PC-3 (cell line): ENCODE measurements at regions not wholly inside any gene's neighbourhood (a gene's known extent, or its start where the extent isn't known, plus 50 kb on each side); places are given as distances from the start of the nearest gene placed in this dataset.

Experiments
- ATAC-seq: fragments of 200-7000 bp; cut with Tn5 transposase; 2 replicates; pipeline ENCODE4 v1.9.1; 2020; ENCODE audit warnings: mild to moderate bottlenecking, moderate library complexity
- BruUV-seq: library from RNA; stranded (reverse); fragments of 400-500 nt; replicated peaks from 2 replicates; lab custom pipeline; 2021; lab: Mats Ljungman, UMichigan
- CTCF ChIA-PET: fragments of 300-600 bp; sonication (Branson Sonifier 250); formaldehyde crosslinking; loops from one replicate; lab custom pipeline; 2022; ENCODE audit warnings: antibody characterized with exemption; lab: Charles Lee
- POLR2A ChIA-PET: fragments of 300-600 bp; sonication (Branson Sonifier 250); formaldehyde crosslinking; loops from one replicate; lab custom pipeline; 2022; ENCODE audit warnings: antibody characterized with exemption; ENCODE audit not compliant: unreplicated experiment; lab: Charles Lee
- DNase-seq: peaks from one replicate; pipeline ENCODE4 v3.0.0-alpha.2; 2015
- H2AFZ ChIP-seq: fragments of 300-600 bp; sonication (generic); 2 replicates; pipeline ENCODE4 v1.6.0; 2016; ENCODE audit warnings: antibody characterized with exemption, low read length
- H3F3A ChIP-seq: fragments of 300-600 bp; sonication (generic); one replicate; pipeline ENCODE4 v1.6.0; 2017; ENCODE audit warnings: antibody characterized with exemption, low read length, control low read depth, mild to moderate bottlenecking; ENCODE audit not compliant: unreplicated experiment
- H3K27ac ChIP-seq: fragments of 300-600 bp; sonication (generic); 2 replicates; pipeline ENCODE4 v1.5.1; 2016; ENCODE audit warnings: mild to moderate bottlenecking, low read length
- H3K27me3 ChIP-seq: fragments of 300-600 bp; sonication (generic); 2 replicates; pipeline ENCODE4 v1.6.1; 2016; ENCODE audit warnings: low read length, mixed read lengths
- H3K36me3 ChIP-seq: fragments of 300-600 bp; sonication (generic); 2 replicates; pipeline ENCODE4 v1.6.1; 2016; ENCODE audit warnings: low read depth, mixed run types, low read length, mixed read lengths
- H3K4me1 ChIP-seq: fragments of 300-600 bp; sonication (generic); 2 replicates; pipeline ENCODE4 v1.5.1; 2016; ENCODE audit warnings: low read length; ENCODE audit not compliant: insufficient read depth
- H3K4me2 ChIP-seq: fragments of 300-600 bp; sonication (generic); 2 replicates; pipeline ENCODE4 v1.6.0; 2016; ENCODE audit warnings: low read length
- H3K4me3 ChIP-seq: fragments of 300-600 bp; sonication (generic); 2 replicates; pipeline ENCODE4 v1.5.1; 2016; ENCODE audit warnings: mild to moderate bottlenecking, low read length, mixed read lengths
- H3K79me2 ChIP-seq: fragments of 300-600 bp; sonication (generic); 2 replicates; pipeline ENCODE4 v1.6.1; 2017; ENCODE audit warnings: low read length, mixed read lengths
- H3K9ac ChIP-seq: fragments of 300-600 bp; sonication (generic); 2 replicates; pipeline ENCODE4 v1.6.0; 2016; ENCODE audit warnings: mild to moderate bottlenecking, low read length
- H3K9me2 ChIP-seq: fragments of 300-600 bp; sonication (generic); replicated peaks from 2 replicates; pipeline ENCODE4 v1.6.1; 2016; ENCODE audit warnings: mixed run types, low read length, mixed read lengths
- H3K9me3 ChIP-seq: fragments of 300-600 bp; sonication (generic); 2 replicates; pipeline ENCODE4 v1.6.1; 2016; ENCODE audit warnings: low read length, mixed read lengths
- H4K20me1 ChIP-seq: fragments of 300-600 bp; sonication (generic); 2 replicates; pipeline ENCODE4 v1.6.1; 2016; ENCODE audit warnings: low read length, mixed read lengths
- EZH2 ChIP-seq: fragments of 300-600 bp; sonication (generic); IDR thresholded peaks from one replicate; pipeline ENCODE4 v1.6.1; 2017; ENCODE audit warnings: antibody characterized with exemption, mild to moderate bottlenecking, low read length; ENCODE audit not compliant: unreplicated experiment
- EZH2phosphoT487 ChIP-seq: fragments of 300-600 bp; sonication (generic); IDR thresholded peaks from 2 replicates; pipeline ENCODE4 v1.6.1; 2018; ENCODE audit warnings: mild to moderate bottlenecking, antibody characterized with exemption, low read length, borderline replicate concordance
- intact Hi-C: fragments of 100-400 bp; cut with micrococcal nuclease; formaldehyde crosslinking; loops from 2 replicates; pipeline ENCODE4 v1.9.0; 2023
- TF ChIP-seq, protein P1 (sequence below): fragments of 300-600 bp; sonication (generic); conservative IDR thresholded peaks from 2 replicates; pipeline ENCODE4 v1.5.1; 2017; ENCODE audit warnings: antibody characterized with exemption, low read depth, mild to moderate bottlenecking, low read length

DNA sequence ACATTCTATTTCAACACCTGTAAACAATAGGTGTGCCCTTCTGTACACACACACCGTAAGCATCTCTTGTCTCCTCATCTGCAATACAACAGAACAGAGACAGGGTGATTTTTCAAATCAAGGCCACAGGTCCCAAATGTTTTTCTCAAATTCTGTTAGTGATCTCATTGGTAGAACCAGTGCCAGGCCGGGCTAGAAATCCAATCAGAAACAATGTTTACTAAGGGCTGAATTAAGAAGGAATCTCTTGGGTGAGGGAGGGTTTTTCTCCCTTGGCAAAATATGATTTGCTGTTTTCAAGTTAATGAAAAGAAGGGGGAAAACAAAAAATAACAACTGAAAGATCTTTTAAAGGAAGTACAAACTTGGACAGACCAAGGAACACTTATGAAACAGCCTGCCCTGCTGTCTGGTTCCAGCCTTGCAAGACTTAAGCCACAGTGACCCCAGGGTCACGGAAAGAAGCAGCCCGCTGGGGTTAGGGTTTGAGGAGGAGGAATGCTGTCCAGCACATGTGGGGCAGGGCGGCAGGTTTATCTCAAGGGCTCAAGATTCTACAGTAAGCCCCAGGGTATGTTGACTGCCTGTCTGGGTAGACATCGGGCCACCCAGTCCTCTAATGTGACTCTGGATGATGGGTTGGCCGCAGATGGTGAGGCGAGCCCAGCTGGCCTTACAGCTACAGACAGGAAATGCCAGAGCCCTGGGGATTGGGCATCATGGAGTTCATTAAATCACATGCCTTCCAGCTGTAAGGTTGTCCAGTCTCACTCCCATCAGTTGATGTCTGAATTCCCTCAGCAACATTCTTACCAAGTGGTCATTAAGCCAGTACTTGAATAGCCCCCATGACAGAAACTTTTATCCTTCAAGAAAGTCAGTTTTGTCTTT is 73.3 kb upstream of the SLC44A3 start:
- ChIA-PET POLR2A (no interaction called here), CTCF (no interaction called here)
- DNase-seq, result no peak
- H3K4me3 ChIP-seq, result no peak overlapping the region
- no peaks in the 10 kb centered on the region for H3K27me3 ChIP-seq
- BruUV-seq, result no TSS peak
- TF ChIP-seq, protein P1, sequence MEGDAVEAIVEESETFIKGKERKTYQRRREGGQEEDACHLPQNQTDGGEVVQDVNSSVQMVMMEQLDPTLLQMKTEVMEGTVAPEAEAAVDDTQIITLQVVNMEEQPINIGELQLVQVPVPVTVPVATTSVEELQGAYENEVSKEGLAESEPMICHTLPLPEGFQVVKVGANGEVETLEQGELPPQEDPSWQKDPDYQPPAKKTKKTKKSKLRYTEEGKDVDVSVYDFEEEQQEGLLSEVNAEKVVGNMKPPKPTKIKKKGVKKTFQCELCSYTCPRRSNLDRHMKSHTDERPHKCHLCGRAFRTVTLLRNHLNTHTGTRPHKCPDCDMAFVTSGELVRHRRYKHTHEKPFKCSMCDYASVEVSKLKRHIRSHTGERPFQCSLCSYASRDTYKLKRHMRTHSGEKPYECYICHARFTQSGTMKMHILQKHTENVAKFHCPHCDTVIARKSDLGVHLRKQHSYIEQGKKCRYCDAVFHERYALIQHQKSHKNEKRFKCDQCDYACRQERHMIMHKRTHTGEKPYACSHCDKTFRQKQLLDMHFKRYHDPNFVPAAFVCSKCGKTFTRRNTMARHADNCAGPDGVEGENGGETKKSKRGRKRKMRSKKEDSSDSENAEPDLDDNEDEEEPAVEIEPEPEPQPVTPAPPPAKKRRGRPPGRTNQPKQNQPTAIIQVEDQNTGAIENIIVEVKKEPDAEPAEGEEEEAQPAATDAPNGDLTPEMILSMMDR, result no peak
- TF ChIP-seq EZH2, result no peak
- H3F3A ChIP-seq, result no peaks in the 10 kb centered on the region
- intact Hi-C loops, result no loop called here
- no peak overlapping the region for H3K27ac ChIP-seq
- 0 out of 2 replicates have a peak, but pooled peaks cover 3% of the 10 kb centered on the region for H3K9me2 ChIP-seq
- H2AFZ ChIP-seq, result no peak overlapping the region
- H3K4me1 ChIP-seq, result no peaks in the 10 kb centered on the region
- no peaks in the 10 kb centered on the region for H4K20me1 ChIP-seq
- no peaks in the 10 kb centered on the region for H3K36me3 ChIP-seq
- no peaks in the 10 kb centered on the region for H3K9me3 ChIP-seq
- H3K9ac ChIP-seq, result no peak overlapping the region
- H3K79me2 ChIP-seq, result no peaks in the 10 kb centered on the region
- H3K4me2 ChIP-seq, result no peak overlapping the region
- no peak for ATAC-seq

DNA sequence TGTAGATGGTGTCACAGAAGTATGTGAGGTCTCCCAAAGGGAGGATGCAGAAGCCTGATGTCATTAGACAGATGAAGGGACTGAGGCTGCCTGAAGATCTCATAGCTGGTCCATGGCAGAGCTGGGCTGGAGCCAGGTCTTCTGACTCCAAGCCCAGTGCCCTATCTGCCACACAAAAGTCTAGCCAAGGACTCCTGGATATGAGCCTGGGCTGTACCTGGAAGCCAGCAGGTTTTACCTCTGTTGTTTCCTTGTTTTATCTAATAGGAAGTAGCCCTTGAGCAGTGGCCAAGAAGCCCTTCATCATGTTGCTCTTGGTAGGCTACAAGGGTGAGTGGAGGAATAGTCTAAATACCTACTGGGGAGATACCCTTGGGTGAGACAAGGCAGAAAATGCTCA is 74.4 kb upstream of the SLC44A3 start:
- ATAC-seq (no peak), DNase-seq (no peak)
- TF ChIP-seq EZH2phosphoT487 (no peak), EZH2 (no peak)
- TF ChIP-seq, protein P1, result no peak
- no peaks in the 10 kb centered on the region for H3K4me1 ChIP-seq
- POLR2A ChIA-PET, result no interaction called here
- H3K27ac ChIP-seq, result no peak overlapping the region
- H4K20me1 ChIP-seq, result no peaks in the 10 kb centered on the region
- no peak overlapping the region for H3K4me3 ChIP-seq
- H3K9ac ChIP-seq, result no peak overlapping the region
- H3K9me3 ChIP-seq, result no peaks in the 10 kb centered on the region
- H3K79me2 ChIP-seq, result no peaks in the 10 kb centered on the region
- H3K27me3 ChIP-seq, result no peaks in the 10 kb centered on the region
- H3K4me2 ChIP-seq, result no peak overlapping the region
- 0 out of 2 replicates have a peak, but pooled peaks cover 3% of the 10 kb centered on the region for H3K9me2 ChIP-seq
- H3K36me3 ChIP-seq, result no peaks in the 10 kb centered on the region
- CTCF ChIA-PET, result no interaction called here
- intact Hi-C loops, result no loop called here
- no peak overlapping the region for H2AFZ ChIP-seq
- no TSS peak for BruUV-seq
- no peaks in the 10 kb centered on the region for H3F3A ChIP-seq

DNA sequence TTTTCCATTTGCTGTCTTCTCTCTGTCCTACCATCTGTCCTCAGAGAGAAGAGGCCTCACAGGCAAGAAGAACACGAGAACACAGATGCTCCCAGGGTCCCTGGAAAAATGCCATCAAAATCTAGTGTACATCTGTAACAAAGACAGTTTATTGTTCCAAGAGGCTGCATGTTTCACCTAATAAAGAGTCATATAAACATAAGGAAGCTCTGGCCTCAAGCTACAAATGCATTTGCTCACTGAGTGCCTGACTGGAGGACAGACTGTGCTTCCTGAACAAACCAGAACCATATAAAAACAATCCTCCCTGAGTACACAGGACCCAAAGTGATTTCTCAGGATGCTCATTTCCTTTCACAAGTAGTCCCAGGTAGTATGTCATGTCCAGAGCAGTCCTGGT is 76.3 kb upstream of the SLC44A3 start:
- Histone ChIP-seq H4K20me1 (no peaks in the 10 kb centered on the region), H3K36me3 (no peaks in the 10 kb centered on the region), H2AFZ (no peak overlapping the region), H3F3A (no peaks in the 10 kb centered on the region), H3K79me2 (no peaks in the 10 kb centered on the region), H3K9ac (no peak overlapping the region), H3K9me3 (no peaks in the 10 kb centered on the region), H3K4me2 (no peak overlapping the region), H3K4me1 (peaks cover 15% of the 10 kb centered on the region), H3K9me2 (0 out of 2 replicates have a peak, but pooled peaks cover 3% of the 10 kb centered on the region), H3K27me3 (no peaks in the 10 kb centered on the region), H3K27ac (no peak overlapping the region), H3K4me3 (no peak overlapping the region)
- POLR2A ChIA-PET, result no interaction called here
- no TSS peak for BruUV-seq
- CTCF ChIA-PET, result interaction anchor here (0.7 kb wide), 1 partner anchor 14 kb away, joined by 3 read pairs; no protein-coding TSS in a partner anchor
- no peak for DNase-seq
- TF ChIP-seq EZH2, result no peak
- no peak for TF ChIP-seq EZH2phosphoT487
- intact Hi-C loops, result loop anchor here (5.0 kb wide), 3 partner anchors 38 to 212 kb away; no protein-coding TSS in a partner anchor
- ATAC-seq, result peak; percentile 81
